ENCODE measurements at regions not wholly inside any gene's neighbourhood (a gene's known extent, or its start where the extent isn't known, plus 50 kb on each side); places are given as distances from the start of the nearest gene placed in this dataset.
"Not testable (repeated sequence)": the region's sequence is repeated elsewhere in the genome, so short reads cannot be mapped to it uniquely, and the experiment has no call there.

- H3K27me3 ChIP-seq = no peaks in the 10 kb centered on the region
- no peaks in the 10 kb centered on the region for H3K36me3 ChIP-seq
- intact Hi-C loops (cut with DNase I) = no loop called here
- TF ChIP-seq CTCF (IDR thresholded peaks at IDR 0.05) = no peak
- H3K4me3 ChIP-seq = no peak overlapping the region
- H3K4me1 ChIP-seq = no peaks in the 10 kb centered on the region
- H3K27ac ChIP-seq = no peak overlapping the region
- DNase-seq (no peak), ATAC-seq (no peak)
- H3K9me3 ChIP-seq = no peaks in the 10 kb centered on the region
These were observed 295.2 kb upstream of the CELF2 start for GRCh38 chr10:10722422-10722821.

GRCh38 chr10:10725196-10725595 lies 292.5 kb upstream of the CELF2 start:
- intact Hi-C loops (cut with DNase I) = no loop called here
- Histone ChIP-seq H3K9me3 (no peaks in the 10 kb centered on the region), H3K36me3 (no peaks in the 10 kb centered on the region), H3K4me1 (no peaks in the 10 kb centered on the region), H3K27ac (no peak overlapping the region), H3K4me3 (no peak overlapping the region), H3K27me3 (no peaks in the 10 kb centered on the region)
- TF ChIP-seq CTCF (IDR thresholded peaks at IDR 0.05) = no peak
- DNase-seq = no peak
- no peak for ATAC-seq

GRCh38 chr10:10726101-10726500 lies 291.6 kb upstream of the CELF2 start:
- Histone ChIP-seq H3K9me3 (no peaks in the 10 kb centered on the region), H3K27me3 (no peaks in the 10 kb centered on the region), H3K27ac (no peak overlapping the region), H3K4me1 (no peaks in the 10 kb centered on the region), H3K4me3 (no peak overlapping the region), H3K36me3 (no peaks in the 10 kb centered on the region)
- ATAC-seq (no peak), DNase-seq (no peak)
- intact Hi-C loops (cut with DNase I) = no loop called here
- no peak for TF ChIP-seq CTCF (IDR thresholded peaks at IDR 0.05)

- intact Hi-C loops (cut with DNase I); H3K4me3 ChIP-seq; H3K9me3 ChIP-seq; H3K27me3 ChIP-seq; ATAC-seq; DNase-seq; H3K4me1 ChIP-seq; H3K36me3 ChIP-seq; H3K27ac ChIP-seq: not testable (repeated sequence)
These were observed 290.3 kb upstream of the CELF2 start for GRCh38 chr10:10727411-10727810.

GRCh38 chr10:10727812-10728211 lies 289.9 kb upstream of the CELF2 start:
- no peak for DNase-seq
- ATAC-seq = no peak
- Histone ChIP-seq H3K4me3 (no peak overlapping the region), H3K27ac (no peak overlapping the region), H3K36me3 (no peaks in the 10 kb centered on the region), H3K27me3 (no peaks in the 10 kb centered on the region), H3K4me1 (no peaks in the 10 kb centered on the region), H3K9me3 (no peaks in the 10 kb centered on the region)
- no peak for TF ChIP-seq CTCF (IDR thresholded peaks at IDR 0.05)
- intact Hi-C loops (cut with DNase I) = no loop called here

- no peak for ATAC-seq
- no peak for TF ChIP-seq CTCF (IDR thresholded peaks at IDR 0.05)
- Histone ChIP-seq H3K4me3 (no peak overlapping the region), H3K27ac (no peak overlapping the region), H3K9me3 (no peaks in the 10 kb centered on the region), H3K36me3 (no peaks in the 10 kb centered on the region), H3K4me1 (no peaks in the 10 kb centered on the region), H3K27me3 (no peaks in the 10 kb centered on the region)
- no peak for DNase-seq
- intact Hi-C loops (cut with DNase I) = no loop called here
These were observed 287.1 kb upstream of the CELF2 start for GRCh38 chr10:10730471-10731043.
